Right ventricle myocardium inferior (tissue), 1 donor: ENCODE measurements at regions not wholly inside any gene's neighbourhood (a gene's known extent, or its start where the extent isn't known, plus 50 kb on each side); places are given as distances from the start of the nearest gene placed in this dataset.

ENCODE experiments used
- ATAC-seq: fragments of 200-7000 bp; cut with Tn5 transposase; one replicate; pipeline ENCODE4 v1.9.1; 2020; ENCODE audit warnings: mild to moderate bottlenecking, moderate library complexity
- DNase-seq: peaks from one replicate; pipeline ENCODE4 v3.0.0; 2021; ENCODE audit errors: missing footprints
- intact Hi-C: fragments of 100-400 bp; cut with DNase I; formaldehyde crosslinking; loops from one replicate; pipeline ENCODE4 v1.11.0; 2022
- donor health status: DM: no; HTN: yes; CAD: no; lungs with severe emphysema.

DNA sequence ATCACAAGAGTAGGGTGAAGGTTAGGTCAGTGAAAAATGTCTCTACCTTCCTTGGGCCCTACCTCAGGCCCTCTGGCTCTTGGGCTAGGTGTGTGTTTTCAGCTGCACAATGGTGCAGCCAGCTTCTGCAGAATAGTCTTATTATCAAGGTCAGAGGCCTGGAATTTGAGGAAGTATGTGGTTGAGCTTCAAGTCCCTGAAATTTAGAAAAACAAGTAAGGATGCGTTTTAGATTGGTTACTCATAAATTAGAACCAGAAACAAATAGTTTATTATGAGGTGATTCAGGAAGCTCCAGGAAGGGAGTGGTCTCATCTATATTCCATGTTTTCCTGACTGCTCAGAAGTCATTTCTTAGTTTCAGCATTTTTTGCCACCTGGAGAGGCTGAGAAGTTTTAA, 204.2 kb upstream of the CELF4 start:
- DNase-seq, result no peak
- intact Hi-C loops, result no loop called here
- no peak for ATAC-seq

GRCh38 chr18:37764541-37765288, 199.1 kb upstream of the CELF4 start:
- DNase-seq (no peak), ATAC-seq (no peak)
- intact Hi-C loops, result no loop called here

- DNase-seq, result no peak
- no peak for ATAC-seq
- intact Hi-C loops, result no loop called here
Observed at GRCh38 chr18:37762076-37762621, 196.6 kb upstream of the CELF4 start.

DNA sequence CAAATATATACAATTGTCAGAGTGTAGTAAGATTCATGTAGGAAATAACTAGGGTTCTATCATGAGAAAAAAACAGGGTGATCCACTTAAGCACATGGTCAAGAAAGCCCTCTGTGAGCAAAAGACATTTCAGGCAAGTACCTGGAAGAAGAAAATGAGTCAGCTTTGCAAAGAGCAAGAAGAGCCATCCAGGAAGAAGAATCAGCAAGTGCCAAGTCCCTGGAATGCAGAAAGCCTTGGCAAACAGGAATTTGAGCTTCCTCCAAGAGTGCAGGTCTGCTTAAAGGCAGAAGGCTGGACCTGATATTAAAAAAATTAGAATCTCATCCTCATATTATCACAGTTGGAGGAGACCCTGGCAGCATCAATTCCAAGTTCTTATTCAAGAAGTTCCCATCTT, 188.5 kb upstream of the CELF4 start:
- ATAC-seq, result no peak
- no peak for DNase-seq
- intact Hi-C loops, result no loop called here

DNA sequence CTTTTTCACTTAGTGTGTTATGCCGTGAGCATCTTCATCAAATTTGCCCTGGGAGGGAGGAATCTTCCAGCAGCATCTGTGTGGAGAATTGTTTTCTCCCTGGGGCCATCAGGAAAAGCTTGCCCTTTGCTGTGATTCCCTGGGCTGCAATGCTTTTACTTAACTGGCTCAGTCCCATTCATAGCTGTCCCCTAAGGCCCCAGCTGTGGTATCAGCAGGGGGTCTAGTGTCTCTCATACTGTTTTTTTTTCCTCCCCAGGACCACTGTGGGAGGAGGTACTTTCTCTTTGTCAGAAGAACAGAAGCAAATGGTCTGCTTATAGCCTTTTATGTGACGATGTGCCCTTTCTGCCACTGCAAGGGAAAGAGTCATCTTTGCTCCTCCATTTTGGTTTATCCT, 176.8 kb upstream of the CELF4 start:
- no peak for ATAC-seq
- DNase-seq, result no peak
- intact Hi-C loops, result no loop called here

DNA sequence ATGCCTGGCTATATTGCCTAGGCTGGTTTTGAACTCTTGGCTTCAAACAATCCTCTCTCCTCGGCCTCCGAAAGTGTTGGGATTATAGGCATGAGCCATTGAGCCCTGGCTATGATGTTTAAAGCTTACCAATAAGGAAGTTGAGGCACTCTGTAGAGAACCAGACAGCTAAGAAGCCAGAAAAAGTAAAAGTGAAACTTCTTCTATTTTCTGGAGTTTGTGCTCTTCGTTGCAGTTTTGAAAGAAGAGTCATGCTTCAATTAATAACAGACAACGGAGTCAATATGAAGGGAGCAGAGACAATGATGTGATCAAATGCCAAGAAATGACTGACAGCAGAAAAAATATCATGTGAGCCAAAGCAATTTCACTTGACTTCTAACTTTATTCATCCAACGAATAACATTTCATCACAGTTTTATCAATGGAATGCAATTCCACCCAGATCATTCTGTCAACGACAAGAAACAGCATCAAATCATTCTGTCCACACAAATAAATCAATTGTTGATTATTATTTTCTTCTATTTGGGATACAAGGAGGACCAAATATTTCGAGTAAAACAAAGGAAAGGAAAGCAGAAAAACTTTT, 175.5 kb upstream of the CELF4 start:
- DNase-seq (no peak), ATAC-seq (no peak)
- intact Hi-C loops, result no loop called here

GRCh38 chr18:37734406-37734805, 168.8 kb upstream of the CELF4 start:
- DNase-seq, result no peak
- ATAC-seq, result no peak
- intact Hi-C loops, result no loop called here

GRCh38 chr18:37729716-37730115, 164.1 kb upstream of the CELF4 start:
- intact Hi-C loops, result no loop called here
- ATAC-seq, result no peak

GRCh38 chr18:37724206-37724605, 158.6 kb upstream of the CELF4 start:
- DNase-seq, result no peak
- intact Hi-C loops, result no loop called here
- no peak for ATAC-seq

More at GRCh38 chr18:37729716-37730115, 164.1 kb upstream of the CELF4 start:
- no peak for DNase-seq

GRCh38 chr18:37721544-37722522, 156.2 kb upstream of the CELF4 start:
- DNase-seq, result no peak
- intact Hi-C loops, result no loop called here
- ATAC-seq, result no peak

GRCh38 chr18:37720663-37721062, 155.1 kb upstream of the CELF4 start:
- no peak for DNase-seq
- intact Hi-C loops, result no loop called here
- no peak for ATAC-seq

DNA sequence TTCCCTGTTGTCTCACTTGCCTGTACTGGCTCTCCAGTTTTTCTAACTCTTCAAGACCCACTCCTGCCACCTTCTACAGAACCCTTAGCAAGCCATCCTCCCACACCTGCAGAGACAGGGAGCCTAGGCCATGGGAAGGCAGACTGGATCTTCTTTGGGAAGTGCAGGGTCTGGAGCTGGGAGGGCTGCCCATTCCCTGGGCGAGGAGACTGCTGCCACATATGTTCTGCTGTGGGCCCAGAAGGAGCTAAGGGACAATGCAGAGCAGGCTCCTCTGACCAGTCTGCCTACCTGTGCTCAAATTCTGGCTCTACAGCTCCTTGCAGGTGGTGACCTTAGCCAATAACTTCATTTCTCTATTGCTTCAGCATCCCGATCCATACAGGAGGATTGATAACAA, 152.1 kb upstream of the CELF4 start:
- ATAC-seq (no peak), DNase-seq (no peak)
- intact Hi-C loops, result no loop called here

DNA sequence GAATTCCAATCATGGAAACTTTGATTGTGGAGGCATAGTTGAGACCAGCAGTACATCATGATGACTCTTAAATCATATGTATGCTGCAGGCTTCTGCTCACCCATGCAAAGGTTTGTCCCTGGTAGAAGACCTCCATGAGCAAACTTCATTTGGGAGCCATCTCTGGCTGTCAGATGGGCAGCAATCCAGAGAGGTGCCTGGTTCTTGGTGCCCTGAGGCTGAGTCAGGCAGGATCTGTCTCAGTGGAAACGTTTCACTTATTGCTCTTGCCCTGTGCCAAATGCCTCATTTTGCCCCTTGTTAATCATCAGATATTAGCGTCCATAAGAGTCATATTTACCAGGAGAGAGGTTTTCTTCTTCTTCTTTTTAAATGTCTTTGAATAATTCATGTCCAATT, 151.5 kb upstream of the CELF4 start:
- DNase-seq (no peak), ATAC-seq (no peak)
- intact Hi-C loops, result no loop called here

DNA sequence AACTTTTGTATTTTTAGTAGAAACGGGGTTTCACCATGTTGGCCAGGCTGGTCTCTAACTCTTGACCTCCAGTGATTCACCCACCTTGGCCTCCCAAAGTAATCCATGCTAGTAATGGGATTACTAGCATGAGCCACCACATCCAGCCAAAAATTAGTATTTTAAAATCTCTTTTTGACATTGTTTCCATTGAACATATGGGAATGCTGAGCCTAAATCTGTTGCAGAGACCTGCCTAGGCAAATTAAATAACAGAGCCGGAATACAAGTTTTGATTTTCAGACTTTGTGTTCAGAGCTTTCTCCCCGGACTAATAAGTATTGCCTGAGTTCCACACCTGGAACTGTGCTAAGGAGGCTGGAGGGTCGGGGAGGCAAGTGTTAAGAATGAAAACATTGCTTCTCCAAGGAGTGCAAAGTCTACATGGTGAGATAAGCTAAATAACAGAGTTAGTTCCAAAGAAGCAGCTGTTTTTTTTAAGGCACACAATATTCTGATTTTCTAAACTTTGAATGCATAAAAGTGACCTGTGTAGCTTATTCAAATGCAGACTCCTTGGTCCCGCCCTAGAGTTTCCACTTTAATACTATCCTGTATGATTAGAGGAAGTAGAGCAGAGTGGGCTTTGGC, 150.6 kb upstream of the CELF4 start:
- intact Hi-C loops, result no loop called here
- no peak for DNase-seq
- ATAC-seq, result no peak

GRCh38 chr18:37714691-37715090, 149.1 kb upstream of the CELF4 start:
- DNase-seq (no peak), ATAC-seq (no peak)
- intact Hi-C loops, result no loop called here

DNA sequence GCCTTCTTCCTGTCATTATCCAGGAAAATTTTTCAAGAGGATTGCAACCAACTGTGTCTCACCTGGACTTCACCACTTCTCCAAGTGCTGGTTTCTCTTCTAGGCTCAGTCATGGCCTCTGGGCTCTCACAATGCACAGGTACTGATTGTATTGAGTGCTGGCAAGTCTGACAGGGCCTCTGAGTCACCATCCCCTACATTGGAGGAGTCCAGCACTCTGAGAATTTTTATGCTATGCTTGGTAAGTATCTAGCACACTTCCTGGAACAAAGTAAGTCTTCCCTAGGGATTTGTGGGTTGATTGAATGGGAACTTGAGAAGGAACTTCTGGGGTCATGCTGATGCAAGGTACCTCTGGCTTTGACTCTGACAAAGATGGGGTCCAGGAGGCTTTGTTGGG, 147.2 kb upstream of the CELF4 start:
- intact Hi-C loops, result no loop called here
- ATAC-seq (no peak), DNase-seq (no peak)

GRCh38 chr18:37711766-37712505, 146.3 kb upstream of the CELF4 start:
- intact Hi-C loops, result no loop called here
- ATAC-seq (no peak), DNase-seq (no peak)

- intact Hi-C loops, result no loop called here
- no peak for ATAC-seq
- no peak for DNase-seq
Observed at GRCh38 chr18:37710726-37711125, 145.1 kb upstream of the CELF4 start.
